Astrocyte (in vitro differentiated cells and primary cell): ENCODE measurements at regions not wholly inside any gene's neighbourhood (a gene's known extent, or its start where the extent isn't known, plus 50 kb on each side); places are given as distances from the start of the nearest gene placed in this dataset.

Experiments used
- DNase-seq: peaks from one replicate; pipeline ENCODE4 v3.0.0-alpha.2; 2010; ENCODE audit warnings: low read depth
- FAIRE-seq: peaks from 2 replicates; lab custom pipeline; 2011; peaks lifted over from hg19 to GRCh38; lab: Jason Lieb, UNC
- H2AFZ ChIP-seq: 2 replicates; pipeline ENCODE4 v1.6.0; 2012; ENCODE audit warnings: low read depth, low read length, inconsistent platforms
- H3K27ac ChIP-seq: 2 replicates; pipeline ENCODE4 v1.5.1; 2011; ENCODE audit warnings: low read depth, low read length, inconsistent platforms
- H3K27me3 ChIP-seq: 2 replicates; pipeline ENCODE4 v1.6.0; 2011; ENCODE audit warnings: low read length, inconsistent platforms; ENCODE audit not compliant: insufficient read depth
- H3K36me3 ChIP-seq: 2 replicates; pipeline ENCODE4 v1.5.1; 2011; ENCODE audit warnings: low read length, inconsistent platforms; ENCODE audit not compliant: insufficient read depth
- H3K4me1 ChIP-seq: 2 replicates; pipeline ENCODE4 v1.5.1; 2011; ENCODE audit warnings: low read length, inconsistent platforms; ENCODE audit not compliant: insufficient read depth
- H3K4me2 ChIP-seq: 2 replicates; pipeline ENCODE4 v1.6.0; 2012; ENCODE audit warnings: low read length, inconsistent platforms
- H3K4me3 ChIP-seq: 2 replicates; pipeline ENCODE4 v1.5.1; 2011; ENCODE audit warnings: low read depth, mild to moderate bottlenecking, low read length, inconsistent platforms; ENCODE audit not compliant: insufficient read depth
- H3K79me2 ChIP-seq: 2 replicates; pipeline ENCODE4 v1.6.0; 2012; ENCODE audit warnings: mild to moderate bottlenecking, low read length, inconsistent platforms; ENCODE audit not compliant: insufficient read depth
- H3K9ac ChIP-seq: 2 replicates; pipeline ENCODE4 v1.6.0; 2012; ENCODE audit warnings: mild to moderate bottlenecking, low read length, inconsistent platforms
- H3K9me3 ChIP-seq: 2 replicates; pipeline ENCODE4 v1.5.1; 2012; ENCODE audit warnings: low read depth, mild to moderate bottlenecking, low read length, inconsistent platforms; ENCODE audit not compliant: insufficient read depth
- H4K20me1 ChIP-seq: 2 replicates; pipeline ENCODE4 v1.6.0; 2012; ENCODE audit warnings: low read length, inconsistent platforms; ENCODE audit not compliant: insufficient read depth
- H3K27ac Mint-ChIP-seq: one replicate; pipeline ENCODE4 v1.8.0; 2021; ENCODE audit warnings: mild to moderate bottlenecking, mixed read lengths; ENCODE audit not compliant: unreplicated experiment
- H3K27me3 Mint-ChIP-seq: one replicate; pipeline ENCODE4 v1.8.0; 2021; ENCODE audit warnings: low read depth, mixed read lengths; ENCODE audit not compliant: unreplicated experiment
- H3K36me3 Mint-ChIP-seq: one replicate; pipeline ENCODE4 v1.8.0; 2021; ENCODE audit warnings: low read depth, mixed read lengths; ENCODE audit not compliant: unreplicated experiment
- H3K4me1 Mint-ChIP-seq: one replicate; pipeline ENCODE4 v1.8.0; 2021; ENCODE audit warnings: low read depth, mixed read lengths; ENCODE audit not compliant: unreplicated experiment
- H3K4me3 Mint-ChIP-seq: one replicate; pipeline ENCODE4 v1.8.0; 2021; ENCODE audit warnings: mild to moderate bottlenecking, moderate library complexity, mixed read lengths; ENCODE audit not compliant: unreplicated experiment
- H3K9me3 Mint-ChIP-seq: one replicate; pipeline ENCODE4 v1.8.0; 2021; ENCODE audit warnings: mild to moderate bottlenecking, mixed read lengths; ENCODE audit not compliant: unreplicated experiment
- EZH2 ChIP-seq: IDR thresholded peaks from 2 replicates; pipeline ENCODE4 v1.6.1; 2012; ENCODE audit warnings: mild to moderate bottlenecking, low read length, inconsistent platforms; ENCODE audit not compliant: insufficient read depth
- TF ChIP-seq, protein P1 (sequence below): IDR thresholded peaks from 2 replicates; pipeline ENCODE4 v1.5.1; 2011; ENCODE audit warnings: low read depth, mild to moderate bottlenecking, inconsistent platforms, low read length, moderate library complexity; ENCODE audit not compliant: insufficient read depth

DNA sequence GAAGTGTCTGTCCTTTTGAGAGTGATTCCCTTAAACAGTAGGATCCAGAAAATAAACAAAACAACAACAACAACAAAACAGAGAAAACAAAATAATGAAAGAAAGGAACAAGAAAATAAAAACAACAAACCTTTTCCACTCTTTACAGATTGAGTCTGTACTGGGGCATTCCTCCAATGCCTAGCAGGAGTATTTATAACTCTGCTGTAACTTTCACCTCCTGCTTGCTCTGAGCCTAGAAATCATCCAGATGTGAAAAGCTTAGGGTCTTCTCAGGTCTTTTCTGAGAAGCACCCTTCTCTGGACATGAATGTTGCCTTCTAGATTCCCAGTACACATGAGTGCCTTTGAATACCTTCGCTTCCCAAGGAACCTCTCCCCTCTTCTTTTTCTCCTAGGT, 1239.4 kb downstream of the CNTNAP5 start:
- TF ChIP-seq, protein P1, sequence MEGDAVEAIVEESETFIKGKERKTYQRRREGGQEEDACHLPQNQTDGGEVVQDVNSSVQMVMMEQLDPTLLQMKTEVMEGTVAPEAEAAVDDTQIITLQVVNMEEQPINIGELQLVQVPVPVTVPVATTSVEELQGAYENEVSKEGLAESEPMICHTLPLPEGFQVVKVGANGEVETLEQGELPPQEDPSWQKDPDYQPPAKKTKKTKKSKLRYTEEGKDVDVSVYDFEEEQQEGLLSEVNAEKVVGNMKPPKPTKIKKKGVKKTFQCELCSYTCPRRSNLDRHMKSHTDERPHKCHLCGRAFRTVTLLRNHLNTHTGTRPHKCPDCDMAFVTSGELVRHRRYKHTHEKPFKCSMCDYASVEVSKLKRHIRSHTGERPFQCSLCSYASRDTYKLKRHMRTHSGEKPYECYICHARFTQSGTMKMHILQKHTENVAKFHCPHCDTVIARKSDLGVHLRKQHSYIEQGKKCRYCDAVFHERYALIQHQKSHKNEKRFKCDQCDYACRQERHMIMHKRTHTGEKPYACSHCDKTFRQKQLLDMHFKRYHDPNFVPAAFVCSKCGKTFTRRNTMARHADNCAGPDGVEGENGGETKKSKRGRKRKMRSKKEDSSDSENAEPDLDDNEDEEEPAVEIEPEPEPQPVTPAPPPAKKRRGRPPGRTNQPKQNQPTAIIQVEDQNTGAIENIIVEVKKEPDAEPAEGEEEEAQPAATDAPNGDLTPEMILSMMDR, result no peak
- TF ChIP-seq EZH2, result no peak
- no peak overlapping the region for H3K27ac ChIP-seq
- FAIRE-seq, result no peak
- Mint-ChIP-seq H3K9me3 (no peaks in the 10 kb centered on the region), H3K27ac (no peak overlapping the region), H3K36me3 (no peaks in the 10 kb centered on the region), H3K27me3 (no peaks in the 10 kb centered on the region), H3K4me1 (peaks cover 5% of the 10 kb centered on the region), H3K4me3 (no peak overlapping the region)
- no peak for DNase-seq
- no peaks in the 10 kb centered on the region for H3K4me1 ChIP-seq
- no peaks in the 10 kb centered on the region for H3K36me3 ChIP-seq
- H3K4me2 ChIP-seq, result no peak overlapping the region
- H4K20me1 ChIP-seq, result no peaks in the 10 kb centered on the region
- no peaks in the 10 kb centered on the region for H3K9me3 ChIP-seq
- no peaks in the 10 kb centered on the region for H3K27me3 ChIP-seq
- H2AFZ ChIP-seq, result no peak overlapping the region
- H3K4me3 ChIP-seq, result no peak overlapping the region
- no peaks in the 10 kb centered on the region for H3K79me2 ChIP-seq
- no peak overlapping the region for H3K9ac ChIP-seq

GRCh38 chr2:125267683-125268082, 1242.6 kb downstream of the CNTNAP5 start:
- no peak overlapping the region for H3K4me2 ChIP-seq
- TF ChIP-seq EZH2, result no peak
- TF ChIP-seq, protein P1, result no peak
- no peaks in the 10 kb centered on the region for H4K20me1 ChIP-seq
- no peaks in the 10 kb centered on the region for H3K4me1 ChIP-seq
- FAIRE-seq (no peak), DNase-seq (no peak)
- Mint-ChIP-seq H3K4me3 (no peak overlapping the region), H3K36me3 (no peaks in the 10 kb centered on the region), H3K4me1 (peaks cover 5% of the 10 kb centered on the region), H3K9me3 (no peaks in the 10 kb centered on the region), H3K27me3 (no peaks in the 10 kb centered on the region), H3K27ac (no peak overlapping the region)
- H2AFZ ChIP-seq, result no peak overlapping the region
- H3K4me3 ChIP-seq, result no peak overlapping the region
- no peak overlapping the region for H3K9ac ChIP-seq
- no peak overlapping the region for H3K27ac ChIP-seq
- no peaks in the 10 kb centered on the region for H3K79me2 ChIP-seq
- no peaks in the 10 kb centered on the region for H3K9me3 ChIP-seq
- no peaks in the 10 kb centered on the region for H3K27me3 ChIP-seq
- no peaks in the 10 kb centered on the region for H3K36me3 ChIP-seq

DNA sequence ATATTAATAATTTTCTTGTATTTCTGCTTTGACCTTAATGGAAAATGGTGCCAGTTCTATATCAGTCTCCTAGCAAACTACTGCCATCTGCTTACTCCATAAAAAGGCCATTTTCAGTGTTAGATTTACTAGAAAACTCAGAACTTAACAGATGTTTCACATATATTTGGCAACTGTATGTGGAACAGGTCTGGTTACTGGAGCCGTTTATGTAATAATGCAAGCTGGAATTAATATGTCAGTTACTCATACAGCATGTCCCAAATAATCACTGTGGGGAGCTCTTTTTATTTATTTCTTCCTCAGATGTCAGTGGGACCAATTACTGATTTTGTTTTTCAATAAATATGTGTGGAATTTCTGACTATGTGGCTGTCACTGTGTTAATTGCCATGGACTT, 1247.6 kb downstream of the CNTNAP5 start:
- Mint-ChIP-seq H3K27me3 (no peaks in the 10 kb centered on the region), H3K36me3 (no peaks in the 10 kb centered on the region), H3K4me1 (no peaks in the 10 kb centered on the region), H3K27ac (no peak overlapping the region), H3K9me3 (no peaks in the 10 kb centered on the region), H3K4me3 (no peak overlapping the region)
- no peaks in the 10 kb centered on the region for H4K20me1 ChIP-seq
- H3K27me3 ChIP-seq, result no peaks in the 10 kb centered on the region
- DNase-seq (no peak), FAIRE-seq (no peak)
- no peak overlapping the region for H3K4me3 ChIP-seq
- no peaks in the 10 kb centered on the region for H3K9me3 ChIP-seq
- H3K27ac ChIP-seq, result no peak overlapping the region
- no peaks in the 10 kb centered on the region for H3K79me2 ChIP-seq
- H3K9ac ChIP-seq, result no peak overlapping the region
- H2AFZ ChIP-seq, result no peak overlapping the region
- H3K36me3 ChIP-seq, result no peaks in the 10 kb centered on the region
- no peak for TF ChIP-seq EZH2
- TF ChIP-seq, protein P1, result no peak
- no peaks in the 10 kb centered on the region for H3K4me1 ChIP-seq
- no peak overlapping the region for H3K4me2 ChIP-seq
